Transverse colon (tissue), 3 donors: ENCODE measurements at regions not wholly inside any gene's neighbourhood (a gene's known extent, or its start where the extent isn't known, plus 50 kb on each side); places are given as distances from the start of the nearest gene placed in this dataset.

ENCODE experiments used
- CTCF ChIP-seq, 5 experiments: fragments of 200-600 bp in 3 of 5; fragments of 450-650 bp in 2 of 5; sonication (generic) in 3 of 5; IDR thresholded peaks; 1 replicate in 2 of 5; 2 replicates in 3 of 5; pipeline ENCODE4 v1.5.1; 2016 to 2017; ENCODE audit warnings: antibody characterized with exemption in 5 of 5, inconsistent platforms in 3 of 5, mild to moderate bottlenecking in 2 of 5, moderate library complexity in 1 of 5
- POLR2A ChIP-seq: fragments of 450-650 bp; IDR thresholded peaks from one replicate; pipeline ENCODE4 v1.6.1; 2016; ENCODE audit warnings: antibody characterized with exemption, mild to moderate bottlenecking, moderate library complexity

GRCh38 chr20:57841297-57841866 lies 131.6 kb upstream of the PMEPA1 start:
- no peak for TF ChIP-seq CTCF (IDR thresholded peaks at IDR 0.05)
- no peak for TF ChIP-seq POLR2A
